ENCODE measurements at regions not wholly inside any gene's neighbourhood (a gene's known extent, or its start where the extent isn't known, plus 50 kb on each side); places are given as distances from the start of the nearest gene placed in this dataset.

- intact Hi-C loops (cut with DNase I), result no loop called here
- Histone ChIP-seq H3K9me3 (no peaks in the 10 kb centered on the region), H3K27ac (no peak overlapping the region), H3K4me1 (no peaks in the 10 kb centered on the region), H3K36me3 (no peaks in the 10 kb centered on the region), H3K4me3 (no peak overlapping the region), H3K27me3 (no peaks in the 10 kb centered on the region)
- TF ChIP-seq CTCF (IDR thresholded peaks at IDR 0.05), result no peak
- DNase-seq (no peak), ATAC-seq (no peak)
These were observed 393.5 kb downstream of the MN1 start for GRCh38 chr22:27408068-27408467.

DNA sequence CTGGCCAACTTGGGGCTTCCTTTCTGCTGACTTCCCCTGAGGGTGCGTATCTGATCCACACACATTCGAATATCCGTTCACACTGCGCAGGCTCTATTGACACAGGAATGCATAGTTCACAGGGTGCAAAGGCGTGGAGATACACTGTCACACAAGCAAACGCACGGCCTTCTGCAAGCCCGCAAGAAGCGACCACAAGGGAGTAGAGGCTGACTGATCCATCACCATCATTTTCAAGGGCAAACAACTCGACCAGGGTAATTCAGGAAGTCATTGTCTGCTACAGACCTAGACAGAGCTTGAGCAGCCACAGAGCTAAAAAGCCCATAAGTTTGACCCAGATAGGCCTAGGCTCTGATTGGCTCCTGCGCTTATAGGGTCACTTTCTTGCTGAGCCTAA, 392.3 kb downstream of the MN1 start:
- Histone ChIP-seq H3K27me3 (peaks cover 1% of the 10 kb centered on the region), H3K27ac (no peak overlapping the region), H3K36me3 (no peaks in the 10 kb centered on the region), H3K4me3 (no peak overlapping the region), H3K4me1 (no peaks in the 10 kb centered on the region), H3K9me3 (no peaks in the 10 kb centered on the region)
- intact Hi-C loops (cut with DNase I), result no loop called here
- ATAC-seq, result no peak
- DNase-seq, result no peak
- TF ChIP-seq CTCF (IDR thresholded peaks at IDR 0.05), result no peak

DNA sequence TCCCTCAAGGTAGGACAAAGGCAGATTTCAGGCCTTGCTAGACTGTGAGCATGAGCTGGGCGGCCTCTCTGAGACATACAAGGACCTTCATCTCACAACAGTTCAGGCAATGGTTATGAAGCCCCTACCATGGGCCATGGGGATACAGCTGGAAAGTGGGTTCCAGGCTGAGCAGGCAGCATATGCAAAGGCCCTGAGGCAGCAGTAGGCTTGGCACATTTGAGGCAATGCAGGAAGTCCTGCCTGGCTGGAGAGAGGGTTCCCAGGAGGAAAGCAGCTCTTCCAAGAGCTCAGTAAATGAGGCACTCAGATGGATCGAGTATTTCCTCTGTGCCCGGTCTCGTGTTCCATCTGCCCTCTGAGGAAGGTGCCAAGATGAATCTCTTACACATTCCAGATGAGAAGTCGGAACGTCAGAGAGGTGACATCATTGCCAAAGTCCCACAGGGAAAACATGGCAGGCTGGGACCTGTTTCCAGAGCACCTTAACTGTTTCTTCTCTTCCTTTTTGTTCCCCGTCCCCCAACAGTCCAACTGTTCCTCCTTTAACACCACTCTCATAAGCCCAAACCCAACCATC, 388.6 kb downstream of the MN1 start:
- no peak overlapping the region for H3K4me3 ChIP-seq
- no peak overlapping the region for H3K27ac ChIP-seq
- no peaks in the 10 kb centered on the region for H3K36me3 ChIP-seq
- H3K27me3 ChIP-seq, result peaks cover 3% of the 10 kb centered on the region
- H3K4me1 ChIP-seq, result no peaks in the 10 kb centered on the region
- intact Hi-C loops (cut with DNase I), result no loop called here
- H3K9me3 ChIP-seq, result no peaks in the 10 kb centered on the region
- ATAC-seq (no peak), DNase-seq (no peak)
- no peak for TF ChIP-seq CTCF (IDR thresholded peaks at IDR 0.05)

- Histone ChIP-seq H3K27me3 (peaks cover 3% of the 10 kb centered on the region), H3K4me1 (no peaks in the 10 kb centered on the region), H3K4me3 (no peak overlapping the region), H3K27ac (no peak overlapping the region), H3K36me3 (no peaks in the 10 kb centered on the region), H3K9me3 (no peaks in the 10 kb centered on the region)
- no peak for TF ChIP-seq CTCF (IDR thresholded peaks at IDR 0.05)
- intact Hi-C loops (cut with DNase I), result no loop called here
- ATAC-seq, result no peak
- DNase-seq, result no peak
These were observed 387.9 kb downstream of the MN1 start for GRCh38 chr22:27413702-27414101.

DNA sequence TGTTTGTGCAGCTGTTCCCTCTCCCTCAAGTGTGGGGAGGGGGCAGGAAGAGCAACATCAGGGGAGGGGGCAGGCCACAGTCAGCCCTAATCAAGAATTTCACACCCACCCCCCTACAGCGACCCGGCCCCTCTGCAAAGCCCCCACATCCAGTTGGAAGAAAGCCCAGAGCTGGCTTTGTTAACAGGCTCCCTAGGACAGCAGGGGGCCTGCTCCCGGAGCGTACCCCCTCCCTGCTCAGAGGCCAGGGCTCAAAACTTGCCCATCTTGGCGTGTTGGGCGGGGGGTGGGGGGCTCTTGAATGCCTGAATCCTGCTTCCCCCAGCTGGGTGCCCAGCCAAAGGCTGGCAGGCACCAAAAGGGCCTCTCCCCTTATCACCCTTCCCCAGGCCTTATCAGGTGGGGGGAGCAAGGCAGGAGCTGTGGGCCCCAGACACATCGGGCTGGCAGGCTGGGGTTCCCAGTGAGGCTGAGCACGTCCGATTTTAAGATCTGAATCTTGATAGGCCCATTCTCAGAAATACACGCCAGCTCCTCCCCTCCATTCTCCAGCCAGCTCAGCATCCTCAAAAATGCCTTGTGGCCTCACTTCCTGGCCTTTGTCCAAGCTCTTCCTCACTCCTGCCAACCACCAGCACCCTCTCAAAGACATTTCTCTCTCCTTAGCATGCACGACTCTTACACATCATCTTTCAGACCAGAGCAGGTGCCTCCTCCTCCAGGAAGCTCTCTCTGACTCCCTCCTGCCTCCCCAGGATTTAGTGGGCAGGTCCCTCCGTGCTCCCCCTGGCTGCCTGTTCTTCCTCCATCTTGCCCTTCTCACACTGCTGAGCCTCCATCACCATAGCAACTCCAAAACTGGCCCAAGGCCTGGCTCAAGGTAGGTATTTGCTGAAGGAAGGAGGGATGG, 384.8 kb downstream of the MN1 start:
- intact Hi-C loops (cut with DNase I), result no loop called here
- Histone ChIP-seq H3K27me3 (peaks cover 3% of the 10 kb centered on the region), H3K9me3 (no peaks in the 10 kb centered on the region), H3K4me3 (no peak overlapping the region), H3K27ac (no peak overlapping the region), H3K4me1 (peaks cover 12% of the 10 kb centered on the region), H3K36me3 (no peaks in the 10 kb centered on the region)
- no peak for TF ChIP-seq CTCF (IDR thresholded peaks at IDR 0.05)
- DNase-seq (no peak), ATAC-seq (no peak)
